NT2/D1 (cell line): ENCODE measurements at regions not wholly inside any gene's neighbourhood (a gene's known extent, or its start where the extent isn't known, plus 50 kb on each side); places are given as distances from the start of the nearest gene placed in this dataset.
A peak's percentile ranks its signal among the peaks of the same experiment; 100 is the strongest.

ENCODE experiments used
- DNase-seq: peaks from one replicate; pipeline ENCODE4 v3.0.0-alpha.2; 2011; ENCODE audit warnings: low read depth, low spot score
- H3K27me3 ChIP-seq: 2 replicates; pipeline ENCODE4 v1.6.0; 2011; ENCODE audit warnings: mild to moderate bottlenecking; ENCODE audit not compliant: insufficient read length, insufficient read depth
- H3K36me3 ChIP-seq: 2 replicates; pipeline ENCODE4 v1.6.1; 2011; ENCODE audit warnings: mild to moderate bottlenecking, low read length, mixed read lengths; ENCODE audit not compliant: insufficient read depth, insufficient read length
- H3K4me1 ChIP-seq: 2 replicates; pipeline ENCODE4 v1.5.1; 2011; ENCODE audit not compliant: insufficient read depth, insufficient read length
- H3K4me3 ChIP-seq: 2 replicates; pipeline ENCODE4 v1.5.1; 2011; ENCODE audit warnings: low read depth; ENCODE audit not compliant: insufficient read length
- H3K9ac ChIP-seq: 2 replicates; pipeline ENCODE4 v1.6.0; 2011; ENCODE audit warnings: low read depth; ENCODE audit not compliant: insufficient read length
- H3K9me3 ChIP-seq: 2 replicates; pipeline ENCODE4 v1.5.1; 2011; ENCODE audit warnings: mild to moderate bottlenecking, low read length; ENCODE audit not compliant: insufficient read depth
- SUZ12 ChIP-seq: IDR thresholded peaks from 2 replicates; pipeline ENCODE4 v1.6.1; 2011; ENCODE audit not compliant: insufficient read length, insufficient read depth; ENCODE audit errors: extremely low read depth
- YY1 ChIP-seq: IDR thresholded peaks from 2 replicates; pipeline ENCODE4 v1.6.1; 2011; ENCODE audit not compliant: insufficient read length, insufficient read depth
- ZNF274 ChIP-seq: IDR thresholded peaks from 2 replicates; pipeline ENCODE4 v1.6.1; 2011; ENCODE audit warnings: mild to moderate bottlenecking, low read depth, low read length

- Histone ChIP-seq H3K9me3 (peaks cover 10% of the 10 kb centered on the region; the same call in 1 of the 2 replicates), H3K9ac (no peak overlapping the region), H3K27me3 (no peaks in the 10 kb centered on the region), H3K36me3 (no peaks in the 10 kb centered on the region), H3K4me1 (no peaks in the 10 kb centered on the region), H3K4me3 (no peak overlapping the region)
- TF ChIP-seq YY1 = no peak
- TF ChIP-seq SUZ12 = no peak
- no peak for TF ChIP-seq ZNF274
- DNase-seq = no peak
Measured at GRCh38 chr6:165889636-165890403, 226.8 kb upstream of the PDE10A start.

- Histone ChIP-seq H3K36me3 (no peaks in the 10 kb centered on the region), H3K27me3 (no peaks in the 10 kb centered on the region), H3K4me1 (no peaks in the 10 kb centered on the region), H3K9me3 (peaks cover 10% of the 10 kb centered on the region; the same call in 1 of the 2 replicates), H3K9ac (no peak overlapping the region), H3K4me3 (no peak overlapping the region)
- no peak for DNase-seq
- TF ChIP-seq ZNF274 (no peak), SUZ12 (no peak), YY1 (no peak)
Measured at GRCh38 chr6:165886169-165886568, 223.1 kb upstream of the PDE10A start.

- Histone ChIP-seq H3K27me3 (no peaks in the 10 kb centered on the region), H3K9me3 (peaks cover 10% of the 10 kb centered on the region; the same call in 1 of the 2 replicates), H3K9ac (no peak overlapping the region), H3K4me1 (no peaks in the 10 kb centered on the region), H3K4me3 (no peak overlapping the region), H3K36me3 (no peaks in the 10 kb centered on the region)
- DNase-seq = peak; percentile 64
- TF ChIP-seq ZNF274 = no peak
- TF ChIP-seq YY1 = no peak
- no peak for TF ChIP-seq SUZ12
Measured at GRCh38 chr6:165884813-165885765, 222.0 kb upstream of the PDE10A start.

GRCh38 chr6:165883851-165884640 is 221.0 kb upstream of the PDE10A start:
- Histone ChIP-seq H3K36me3 (no peaks in the 10 kb centered on the region), H3K27me3 (no peaks in the 10 kb centered on the region), H3K9ac (no peak overlapping the region), H3K4me1 (no peaks in the 10 kb centered on the region), H3K9me3 (peaks cover 10% of the 10 kb centered on the region; the same call in 1 of the 2 replicates), H3K4me3 (no peak overlapping the region)
- DNase-seq = no peak
- no peak for TF ChIP-seq YY1
- no peak for TF ChIP-seq SUZ12
- TF ChIP-seq ZNF274 = no peak

- no peak overlapping the region for H3K4me3 ChIP-seq
- no peak overlapping the region for H3K9ac ChIP-seq
- TF ChIP-seq SUZ12 = no peak
- TF ChIP-seq ZNF274 = no peak
- TF ChIP-seq YY1 = no peak
- no peak for DNase-seq
- no peaks in the 10 kb centered on the region for H3K4me1 ChIP-seq
- no peaks in the 10 kb centered on the region for H3K36me3 ChIP-seq
- no peaks in the 10 kb centered on the region for H3K27me3 ChIP-seq
- H3K9me3 ChIP-seq = peaks cover 2% of the 10 kb centered on the region; the same call in 1 of the 2 replicates
Measured at GRCh38 chr6:165881806-165882205, 218.8 kb upstream of the PDE10A start.

GRCh38 chr6:165880686-165881085 is 217.6 kb upstream of the PDE10A start:
- no peak for DNase-seq
- H3K27me3 ChIP-seq = no peaks in the 10 kb centered on the region
- TF ChIP-seq YY1 (no peak), ZNF274 (no peak)
- no peak overlapping the region for H3K9ac ChIP-seq
- no peak overlapping the region for H3K4me3 ChIP-seq
- no peaks in the 10 kb centered on the region for H3K9me3 ChIP-seq
- H3K36me3 ChIP-seq = no peaks in the 10 kb centered on the region
- H3K4me1 ChIP-seq = no peaks in the 10 kb centered on the region

GRCh38 chr6:165877773-165878172 is 214.7 kb upstream of the PDE10A start:
- Histone ChIP-seq H3K4me1 (no peaks in the 10 kb centered on the region), H3K27me3 (no peaks in the 10 kb centered on the region), H3K9me3 (no peaks in the 10 kb centered on the region), H3K4me3 (no peak overlapping the region), H3K36me3 (no peaks in the 10 kb centered on the region), H3K9ac (no peak overlapping the region)
- TF ChIP-seq SUZ12 = no peak
- no peak for TF ChIP-seq YY1
- TF ChIP-seq ZNF274 = no peak
- DNase-seq = no peak
